GM19463 (cell line): ENCODE measurements at regions not wholly inside any gene's neighbourhood (a gene's known extent, or its start where the extent isn't known, plus 50 kb on each side); places are given as distances from the start of the nearest gene placed in this dataset.

ENCODE experiments used
- ATAC-seq: cut with Tn5 transposase; IDR thresholded peaks from one replicate; pipeline ENCODE4 v1.9.1; 2021; ENCODE audit warnings: mild to moderate bottlenecking, moderate library complexity; ENCODE audit not compliant: unreplicated experiment

DNA sequence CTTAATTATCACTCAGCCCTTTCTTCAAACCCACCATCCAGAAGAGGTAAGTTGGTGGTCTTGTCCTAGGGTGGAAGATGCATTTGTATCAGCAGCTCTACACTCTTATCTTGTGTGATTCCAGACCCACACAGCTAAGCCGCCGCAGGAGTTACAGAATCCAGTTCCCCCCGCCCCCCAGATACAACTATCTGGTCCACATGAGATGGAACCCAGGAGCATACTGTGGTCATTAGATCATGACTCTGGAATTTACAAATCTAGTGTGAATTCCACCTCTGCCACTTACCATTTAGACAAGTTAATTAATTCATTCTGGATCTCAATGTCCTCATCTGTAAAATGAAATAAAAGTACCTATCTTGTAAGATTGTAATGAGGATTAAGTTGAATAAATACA lies 486.4 kb downstream of the BCL11A start:
- no peak for ATAC-seq

DNA sequence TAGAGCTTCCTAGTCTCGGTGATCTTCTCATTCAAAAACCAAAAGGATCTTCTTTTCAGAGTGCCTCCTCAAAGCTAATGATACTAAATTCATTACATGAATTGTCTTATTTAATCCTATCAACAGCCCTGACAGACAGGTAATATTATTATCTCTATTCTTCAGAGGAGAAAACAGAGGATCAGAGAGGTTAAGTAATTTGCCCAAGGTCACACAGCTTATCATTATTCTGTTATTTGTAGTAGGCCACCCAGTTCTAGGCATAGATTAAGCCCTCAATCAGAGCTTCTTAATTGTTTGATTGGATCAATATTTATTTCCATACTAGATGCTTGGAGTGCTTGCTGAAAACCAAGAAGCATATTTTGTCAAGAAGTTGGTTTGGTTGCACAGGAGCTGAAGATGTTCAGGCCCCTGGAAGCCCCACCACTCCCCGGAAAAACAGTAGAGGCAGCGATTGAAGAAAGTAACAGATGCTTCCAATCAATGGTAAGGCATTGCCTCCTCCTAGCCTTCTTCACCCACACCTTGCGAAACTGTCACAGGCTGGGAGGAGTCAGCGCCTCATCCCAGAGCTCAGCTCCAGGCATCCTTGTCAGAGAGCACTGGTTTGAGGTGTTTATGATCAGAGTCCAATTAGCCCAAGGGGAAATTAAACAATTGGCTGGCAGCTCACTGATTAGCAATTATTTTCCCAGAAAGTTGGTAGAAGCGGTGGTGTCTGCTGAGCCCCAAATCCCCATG lies 487.2 kb downstream of the BCL11A start:
- no peak for ATAC-seq

DNA sequence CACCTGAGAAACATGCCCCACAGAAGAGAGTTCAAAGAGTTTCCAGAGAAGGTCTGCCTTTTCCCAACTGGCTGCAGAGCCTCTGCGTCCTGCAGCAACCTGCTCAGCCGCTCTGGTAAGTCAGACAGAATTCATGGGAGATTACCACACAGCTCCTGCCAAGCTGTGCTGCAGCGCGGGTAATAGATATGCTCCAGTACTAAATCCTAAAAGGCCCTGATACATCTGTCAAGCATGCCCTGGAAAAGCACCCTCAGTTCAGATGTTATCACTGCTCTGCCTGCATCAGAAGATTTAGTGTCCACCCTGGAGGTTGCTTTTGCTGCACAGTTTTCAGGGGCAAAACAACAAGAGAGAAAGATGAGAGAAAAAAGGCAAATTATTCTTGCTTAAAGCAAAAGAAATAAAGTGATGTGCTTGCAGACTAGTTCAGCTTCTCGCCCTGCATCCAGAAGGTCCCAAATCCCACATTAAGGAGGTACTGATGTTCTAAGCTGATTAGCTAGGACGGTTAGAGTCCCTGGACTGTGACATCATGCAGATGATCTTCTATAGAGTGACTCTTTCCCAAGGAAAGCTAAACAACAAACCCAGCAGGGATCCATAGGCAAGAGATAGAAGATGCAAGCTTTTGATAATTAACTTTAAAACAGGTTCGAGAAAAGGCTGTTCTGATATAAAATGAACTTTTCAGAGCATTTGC lies 488.6 kb downstream of the BCL11A start:
- ATAC-seq, result no peak

DNA sequence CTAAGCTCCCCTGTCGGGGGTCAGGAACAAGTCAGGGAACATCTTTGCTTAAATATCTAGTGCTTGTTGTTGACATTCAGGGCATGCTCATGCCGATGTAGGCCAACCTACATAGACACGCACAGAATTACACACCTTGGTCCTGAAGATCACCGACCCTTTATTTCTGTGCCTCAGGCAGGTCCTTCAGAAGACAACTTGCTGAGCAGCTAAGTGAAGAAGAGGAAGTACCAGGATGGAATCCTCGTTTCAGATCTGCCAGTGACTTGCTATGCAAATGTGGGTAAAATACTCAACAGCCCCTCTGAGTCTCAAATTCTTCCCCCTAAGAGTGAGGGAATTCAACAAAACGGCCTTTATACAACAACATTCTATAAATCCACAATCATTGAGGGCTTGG lies 494.7 kb downstream of the BCL11A start:
- ATAC-seq, result no peak

DNA sequence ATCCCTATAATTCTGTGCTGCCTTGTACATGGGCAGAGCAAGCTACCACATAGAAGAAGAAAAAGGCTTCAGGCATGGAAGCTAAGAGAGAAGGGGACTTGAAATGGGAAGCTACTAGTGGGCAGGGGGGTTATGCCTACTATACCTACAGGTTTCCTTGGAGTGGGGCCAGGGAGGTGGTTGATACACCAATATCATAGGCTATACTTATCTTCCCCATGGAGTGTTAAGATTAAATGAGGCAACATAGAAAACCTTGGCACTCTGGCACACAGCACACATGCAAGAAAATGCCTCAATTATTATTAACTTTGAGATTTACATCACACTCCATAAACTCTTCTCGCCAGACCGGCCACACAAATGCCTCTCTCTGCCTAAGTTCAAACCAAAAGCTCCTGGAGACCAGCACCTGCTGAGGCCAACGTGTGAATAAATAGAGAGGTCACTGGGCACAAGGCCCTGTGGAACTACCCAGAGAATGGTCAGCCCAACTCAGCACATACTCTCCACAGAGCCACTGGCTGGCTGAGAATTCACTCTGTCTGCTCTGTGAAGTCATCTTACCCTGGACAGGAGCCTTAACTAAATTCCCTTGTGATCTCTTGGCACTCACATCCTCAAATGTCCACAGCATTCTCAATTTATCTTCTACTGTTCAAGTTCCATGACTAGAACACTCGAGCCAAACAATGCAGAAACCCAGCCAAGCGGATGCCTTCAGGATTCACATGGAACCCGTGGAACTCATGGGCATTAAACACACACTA lies 498.7 kb downstream of the BCL11A start:
- no peak for ATAC-seq

DNA sequence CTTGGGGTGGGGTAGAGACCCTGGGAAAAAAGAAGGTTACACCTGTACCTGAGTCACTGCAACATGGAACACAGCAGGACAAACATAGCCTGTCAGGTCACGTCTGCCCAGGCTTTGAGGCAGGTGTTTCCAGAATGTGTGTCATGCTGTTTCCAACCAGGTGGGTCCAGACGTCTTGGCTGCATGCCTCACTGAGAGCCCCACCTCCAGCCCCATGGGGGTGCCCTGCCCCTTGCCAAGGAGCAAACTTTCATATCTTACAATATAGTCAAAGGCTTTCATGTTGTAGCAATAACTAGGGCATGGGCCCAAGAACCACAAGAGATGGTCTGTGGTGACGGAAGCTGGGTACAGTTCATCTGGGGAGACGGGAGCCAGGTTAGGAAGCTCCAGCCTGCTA lies 499.7 kb downstream of the BCL11A start:
- no peak for ATAC-seq

DNA sequence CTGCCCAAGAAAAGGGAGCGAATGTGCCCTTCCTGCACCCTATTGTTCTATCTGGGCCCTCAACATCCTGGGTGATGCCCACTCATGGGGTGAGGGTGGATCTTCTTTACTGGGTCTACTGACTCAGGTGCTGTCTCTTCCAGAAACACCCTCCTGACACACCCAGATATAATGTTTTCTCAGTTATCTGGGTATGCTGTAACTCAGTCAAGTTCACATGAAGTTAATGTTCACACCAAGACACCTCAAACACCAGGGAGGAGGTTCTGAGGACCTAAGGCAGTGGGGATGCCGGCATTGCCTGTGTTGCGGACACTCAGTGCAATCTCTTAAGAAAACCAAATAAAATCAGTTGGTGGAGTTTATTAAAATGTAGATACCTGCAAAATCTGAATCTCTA lies 500.9 kb downstream of the BCL11A start:
- ATAC-seq, result no peak

DNA sequence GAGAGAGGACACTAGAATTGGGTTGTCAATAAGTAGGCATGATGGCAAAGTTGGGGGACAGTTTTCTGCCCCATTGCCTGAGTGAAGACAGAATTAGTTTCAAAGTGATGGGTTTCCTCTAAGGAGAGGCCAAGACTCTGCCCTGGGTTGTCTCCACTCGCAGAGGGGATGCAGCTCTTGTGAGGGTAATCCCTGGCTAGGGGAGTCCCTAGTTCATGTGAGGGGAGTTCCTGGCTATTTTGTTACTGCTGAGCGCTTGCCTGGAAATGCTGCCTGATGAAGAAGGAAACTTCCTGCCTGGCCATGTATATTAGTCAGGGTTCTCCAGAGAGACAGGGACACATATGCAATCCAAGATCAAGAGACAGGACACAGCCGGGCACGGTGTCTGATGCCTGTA lies 501.5 kb downstream of the BCL11A start:
- no peak for ATAC-seq

DNA sequence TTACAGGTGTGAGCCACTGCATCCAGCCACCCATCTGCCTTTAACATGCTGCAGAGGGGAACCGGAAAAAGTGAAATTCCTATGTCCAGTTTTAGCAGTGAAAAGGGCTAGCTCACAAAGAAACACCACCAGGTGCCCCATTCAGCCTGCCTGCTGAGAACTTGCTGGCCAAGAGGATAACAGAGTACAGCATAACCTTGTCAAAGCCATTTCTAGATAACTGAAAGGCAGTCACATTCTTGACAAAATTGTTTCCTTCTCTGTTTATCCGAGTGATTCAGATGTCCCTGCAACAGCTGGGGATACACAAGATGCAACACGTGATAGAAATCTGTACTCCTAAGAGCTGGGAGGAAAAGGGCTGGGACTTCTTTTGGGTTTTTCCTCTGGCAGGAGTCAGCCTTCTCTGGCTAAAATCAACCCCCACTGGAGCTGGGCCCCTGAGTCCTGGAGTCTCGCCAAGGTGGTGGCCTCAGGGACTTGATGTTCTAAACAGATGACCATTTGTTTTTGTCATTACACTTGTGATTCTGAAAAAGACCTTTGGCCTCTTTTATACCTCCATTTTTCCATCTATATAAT lies 505.4 kb downstream of the BCL11A start:
- ATAC-seq, result no peak

DNA sequence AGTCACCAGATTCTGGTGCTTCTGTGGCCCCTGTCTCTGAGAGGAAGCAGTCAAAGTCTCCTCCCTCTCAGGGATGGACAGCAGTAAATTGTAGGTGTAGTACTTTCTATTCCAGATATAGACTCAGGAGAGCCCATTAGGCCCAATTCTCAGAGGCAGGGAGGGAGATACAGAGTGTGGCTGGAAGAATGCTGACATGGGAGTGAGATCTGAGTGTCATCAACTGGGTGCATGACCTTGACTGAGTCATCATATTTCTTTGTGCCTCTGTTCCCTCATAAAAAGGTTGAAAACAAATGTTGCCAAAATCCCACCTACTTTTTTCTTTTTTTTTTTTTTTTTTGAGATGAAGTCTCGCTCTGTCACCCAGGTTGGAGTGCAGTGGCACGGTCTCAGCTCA lies 506.1 kb downstream of the BCL11A start:
- no peak for ATAC-seq

DNA sequence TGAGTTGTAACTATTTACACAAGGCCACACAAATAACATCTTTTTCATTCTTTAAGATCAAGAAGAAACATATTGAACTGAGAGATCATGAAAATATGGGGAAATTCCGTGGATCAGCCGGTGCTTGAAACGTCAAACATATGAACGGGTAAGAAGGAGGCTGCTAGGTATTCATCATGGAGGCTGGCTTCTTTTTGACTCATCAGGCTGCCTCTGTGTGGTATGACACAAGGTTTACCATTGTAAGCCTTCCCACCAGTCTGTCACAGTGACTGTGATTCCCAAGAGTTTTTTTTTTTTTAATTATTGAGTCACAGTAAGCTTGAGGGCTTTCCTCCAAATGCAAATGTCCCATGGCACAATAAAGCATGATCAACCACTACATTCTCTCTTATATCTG lies 506.9 kb downstream of the BCL11A start:
- no peak for ATAC-seq

DNA sequence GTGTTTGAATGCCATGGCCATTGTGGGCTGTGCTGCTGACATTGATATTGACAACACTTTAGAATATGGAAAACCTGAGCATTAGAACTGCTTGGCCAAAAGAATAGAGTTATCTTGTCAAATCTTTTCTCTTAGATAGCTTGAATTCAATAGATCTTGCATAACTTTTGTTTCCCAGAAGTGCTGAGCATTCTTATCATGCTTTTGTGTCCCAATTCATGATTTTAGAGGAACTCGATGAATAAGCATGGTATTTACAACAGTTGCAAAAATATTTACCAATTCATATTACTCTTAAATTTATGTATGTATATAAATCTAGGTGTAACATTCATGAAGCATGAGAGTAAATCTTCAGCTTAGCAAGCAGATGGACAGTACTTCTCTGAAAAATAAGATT lies 508.0 kb downstream of the BCL11A start:
- ATAC-seq, result no peak

DNA sequence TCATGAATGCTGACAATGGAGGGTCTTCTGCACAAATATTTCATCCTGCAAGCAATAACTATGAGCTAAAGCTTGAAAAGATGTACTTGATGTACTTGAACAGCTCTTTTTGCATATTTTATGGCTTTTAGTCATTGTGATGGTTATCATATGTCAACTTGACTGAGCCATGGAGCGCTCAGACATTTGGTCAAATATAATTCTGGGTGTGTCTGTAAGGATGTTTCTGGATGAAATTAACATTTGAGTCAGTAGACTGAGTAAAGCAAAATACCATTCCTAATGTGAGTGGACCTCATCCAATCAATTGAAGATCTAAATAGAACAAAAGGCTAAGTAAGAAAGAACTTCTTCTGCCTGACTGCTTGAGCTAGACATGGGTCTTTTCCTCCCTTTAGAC lies 509.0 kb downstream of the BCL11A start:
- ATAC-seq, result no peak

DNA sequence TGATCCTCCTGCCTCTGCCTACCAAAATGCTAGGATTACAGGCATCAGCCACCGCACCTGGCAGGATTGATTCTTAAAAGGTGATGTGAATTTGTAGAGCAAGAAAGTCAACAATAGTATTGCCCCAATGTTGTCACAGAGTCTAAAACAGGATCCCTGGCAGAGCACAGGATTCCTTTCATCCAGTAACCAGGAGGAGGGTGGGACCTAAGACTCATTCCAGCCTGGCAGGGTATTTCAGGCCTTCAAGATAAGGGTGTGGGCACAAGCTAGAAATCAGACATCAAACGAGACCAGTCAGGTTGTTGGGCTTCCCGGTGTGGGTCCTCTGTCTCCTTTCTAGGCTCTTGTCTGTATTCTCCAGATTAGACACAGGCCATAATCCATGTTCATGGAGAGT lies 511.4 kb downstream of the BCL11A start:
- ATAC-seq, result no peak

DNA sequence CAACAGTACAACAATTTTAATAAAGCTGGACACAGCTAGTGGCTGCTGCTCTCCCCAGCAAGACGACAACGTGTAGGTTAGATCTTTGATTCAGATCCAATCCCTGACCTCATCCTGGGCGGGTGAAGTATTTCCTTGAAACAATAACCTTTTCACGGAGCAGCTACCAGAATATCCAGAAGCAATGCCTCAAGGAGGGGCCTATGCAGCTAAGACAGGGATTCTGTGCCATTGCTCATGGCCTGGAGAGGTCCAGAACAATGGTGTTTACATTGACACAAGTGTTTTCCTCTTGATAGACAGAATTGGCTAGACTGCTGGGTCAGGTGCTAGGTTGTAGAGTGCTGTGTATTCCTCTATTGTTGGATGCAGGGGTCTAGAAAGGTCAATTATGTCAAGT lies 520.1 kb downstream of the BCL11A start:
- no peak for ATAC-seq

DNA sequence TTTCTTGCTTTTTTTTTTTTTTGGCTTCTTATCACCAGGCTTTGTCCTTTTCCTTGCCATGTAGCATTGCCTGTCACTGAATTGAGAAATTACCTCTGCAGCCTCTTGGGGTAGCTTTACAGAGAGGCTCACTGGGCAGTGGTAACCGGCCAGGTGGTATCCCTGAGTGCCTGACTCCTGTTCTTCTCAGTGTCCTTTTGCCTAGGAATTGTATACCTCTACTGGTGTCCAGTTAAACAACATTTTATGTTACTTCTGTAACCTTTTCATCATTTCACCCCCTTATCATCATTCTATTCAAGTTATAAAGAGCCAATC lies 523.9 kb downstream of the BCL11A start:
- no peak for ATAC-seq

DNA sequence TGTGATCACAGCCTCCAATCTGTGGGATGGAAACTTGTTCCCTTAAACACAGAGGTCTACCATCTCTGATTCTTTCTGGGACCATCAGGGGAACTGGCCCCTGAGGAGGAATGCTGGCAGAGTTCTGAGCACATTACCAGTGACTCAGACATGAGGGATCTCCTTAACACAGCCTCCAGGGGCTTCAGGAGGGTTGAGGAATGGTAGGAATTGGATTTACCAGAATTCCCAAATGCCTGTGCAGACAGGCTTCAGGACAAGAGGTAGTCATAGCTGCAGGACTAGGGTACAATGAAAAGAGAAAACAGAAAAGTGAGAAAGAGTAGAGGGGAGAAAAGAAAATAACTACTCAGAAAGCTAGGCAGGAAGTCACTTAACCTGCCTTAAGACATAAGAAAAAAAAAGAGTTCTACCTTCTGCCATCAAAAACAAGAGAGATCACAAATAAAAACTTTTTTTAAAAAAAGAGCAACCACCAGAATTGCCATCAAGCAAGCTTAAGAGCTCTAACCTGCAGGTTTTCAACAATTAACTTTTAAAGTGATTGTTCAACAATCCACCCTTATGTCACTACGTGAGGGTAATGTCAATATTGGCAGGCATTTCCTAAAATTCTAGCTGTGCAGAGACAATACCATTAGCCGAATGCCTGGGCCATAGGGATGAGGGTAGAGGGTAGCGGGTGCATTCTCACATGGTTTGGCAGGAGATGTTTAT lies 524.4 kb downstream of the BCL11A start:
- no peak for ATAC-seq

DNA sequence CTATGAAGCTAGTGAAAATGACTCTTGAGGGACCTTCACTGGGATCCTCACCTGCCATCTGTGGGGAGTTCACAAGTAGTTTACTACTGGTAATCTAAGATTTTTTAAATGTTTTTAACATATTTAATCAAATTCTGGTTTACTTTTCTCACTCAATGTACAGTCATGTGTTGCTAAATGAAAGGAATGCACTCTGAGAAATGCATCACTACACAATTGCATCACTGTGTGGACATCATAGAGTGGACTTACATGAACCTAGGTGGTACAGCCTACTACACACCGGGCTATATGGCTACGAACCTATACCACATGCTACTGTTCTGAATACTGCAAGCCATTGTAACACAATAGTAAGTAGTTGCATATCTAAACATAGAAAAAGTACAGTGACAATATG lies 528.0 kb downstream of the BCL11A start:
- ATAC-seq, result no peak

DNA sequence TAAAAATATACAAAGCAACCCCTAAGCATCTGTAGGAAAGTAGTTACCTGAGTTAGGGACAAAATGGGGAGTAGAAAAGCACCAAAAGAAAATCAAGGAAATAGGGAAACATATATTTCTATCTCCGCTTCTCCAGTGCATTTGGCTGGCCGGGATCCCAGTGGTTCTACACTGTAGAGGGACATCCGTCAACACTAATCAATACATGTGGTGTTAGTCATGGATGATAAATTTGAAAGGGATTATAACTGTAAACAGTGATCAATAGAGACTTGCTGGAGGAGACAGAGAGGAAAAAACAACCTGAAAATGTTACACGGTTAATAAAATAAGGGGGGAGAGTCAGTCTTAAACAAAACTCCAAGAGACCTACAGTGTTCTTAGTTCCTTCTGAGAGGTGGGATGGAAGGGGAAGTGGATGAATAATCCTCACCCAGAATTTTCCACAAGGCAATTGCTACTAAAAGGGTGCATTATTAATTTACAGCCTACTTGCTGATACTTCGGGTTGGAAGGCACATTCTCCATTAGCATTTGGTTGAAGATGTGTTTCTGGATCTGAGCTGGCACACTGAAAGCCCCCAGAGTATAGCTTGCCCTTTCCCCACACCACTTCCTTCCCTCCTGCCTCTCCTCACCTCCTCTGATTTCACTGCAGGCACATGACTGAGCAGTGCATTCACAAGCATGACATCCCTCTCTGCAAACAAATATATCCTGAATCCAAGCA lies 530.0 kb downstream of the BCL11A start:
- no peak for ATAC-seq

DNA sequence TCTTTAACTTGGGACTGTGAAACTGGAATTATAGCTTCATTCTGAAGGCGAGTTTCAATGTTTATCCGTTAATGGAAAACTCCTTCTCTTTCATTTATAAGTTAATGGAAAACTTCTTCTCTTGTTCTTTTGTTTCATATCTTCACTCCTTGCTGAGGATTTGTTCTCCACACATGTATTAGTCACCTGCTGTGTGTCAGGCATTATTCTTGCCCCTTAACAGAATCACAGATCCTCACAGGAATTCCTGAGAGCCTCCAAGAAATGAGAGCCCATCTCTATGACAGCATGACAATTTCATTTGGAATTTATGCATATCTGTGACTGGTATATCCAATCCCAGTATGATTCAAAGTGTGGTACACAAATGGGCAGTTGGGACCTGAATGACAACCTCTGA lies 545.8 kb downstream of the BCL11A start:
- ATAC-seq, result no peak

DNA sequence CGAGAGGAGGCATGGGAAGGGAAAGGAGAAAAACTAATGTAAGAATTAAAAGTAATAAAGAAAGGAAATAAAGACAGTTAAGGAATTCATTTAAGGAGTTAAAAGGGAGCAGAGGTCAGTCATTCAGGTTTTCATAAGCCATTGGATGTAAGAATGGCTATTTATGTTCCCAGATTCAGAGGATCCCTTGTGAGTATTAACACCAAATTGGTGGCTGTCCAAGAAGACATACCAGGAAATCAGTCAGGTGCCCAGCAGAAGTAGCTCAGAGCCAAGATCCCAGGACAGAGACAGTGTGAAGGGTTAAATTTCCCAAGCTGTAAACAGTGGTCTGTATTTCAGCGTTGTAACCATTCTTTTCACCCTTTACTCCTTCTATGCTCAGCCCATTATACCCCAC lies 550.4 kb downstream of the BCL11A start:
- ATAC-seq, result no peak
